ENCODE measurements at regions not wholly inside any gene's neighbourhood (a gene's known extent, or its start where the extent isn't known, plus 50 kb on each side); places are given as distances from the start of the nearest gene placed in this dataset.
"Not testable (repeated sequence)": the region's sequence is repeated elsewhere in the genome, so short reads cannot be mapped to it uniquely, and the experiment has no call there.

DNA sequence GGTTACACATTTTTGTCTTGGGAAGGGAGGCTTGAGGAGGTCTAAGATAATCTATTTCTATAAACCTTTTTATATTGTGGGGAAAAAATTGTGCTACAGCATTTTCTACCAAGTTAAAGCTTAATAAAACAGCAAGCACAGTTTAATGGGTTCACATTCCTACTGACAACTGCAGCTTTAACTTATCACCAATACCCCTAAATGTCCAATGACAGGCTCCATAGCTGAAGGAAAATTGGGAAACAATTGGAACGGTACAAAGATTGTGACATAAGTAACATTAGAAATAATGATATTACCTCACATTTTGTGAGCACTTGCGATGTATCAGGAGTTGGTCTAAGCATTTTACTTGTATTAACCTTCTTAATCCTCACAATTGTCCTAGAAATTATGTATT, 79.5 kb upstream of the HAPLN1 start:
- no peaks in the 10 kb centered on the region for H3K9me3 ChIP-seq
- no peaks in the 10 kb centered on the region for H3K36me3 ChIP-seq
- no peak for DNase-seq
- intact Hi-C loops (cut with DNase I; ENCODE audit: low total_unique reads): no loop called here
- TF ChIP-seq CTCF (IDR thresholded peaks at IDR 0.05 in 8 of 11, conservative IDR thresholded peaks at IDR 0.05 in 3 of 11) (no peak), POLR2A (IDR thresholded peaks at IDR 0.05) (no peak), POLR2AphosphoS5 (IDR thresholded peaks at IDR 0.05) (no peak)
- no peak overlapping the region for H3K4me3 ChIP-seq
- H3K4me1 ChIP-seq: no peaks in the 10 kb centered on the region
- 69 to 87% (median 83%) methylated on average over 2 of the region's 2 CpGs for WGBS, 5 donors
- no peaks in the 10 kb centered on the region for H3K27me3 ChIP-seq (replicated peaks in 1 of 7)
- H3K27ac ChIP-seq: no peak overlapping the region

GRCh38 chr5:83799020-83799419, 78.4 kb upstream of the HAPLN1 start:
- H3K27ac ChIP-seq; H3K9me3 ChIP-seq; H3K4me1 ChIP-seq; H3K27me3 ChIP-seq (replicated peaks in 1 of 7); H3K36me3 ChIP-seq; DNase-seq; intact Hi-C loops (cut with DNase I; ENCODE audit: low total_unique reads); H3K4me3 ChIP-seq: not testable (repeated sequence)
- WGBS, 5 donors: 85 to 95% (median 87%) methylated on average over 8 to 11 of the region's 11 CpGs

- H3K27me3 ChIP-seq (replicated peaks in 1 of 7): peaks cover 0 to 6% (median 0%) of the 10 kb centered on the region in 7 donors
- intact Hi-C loops (cut with DNase I; ENCODE audit: low total_unique reads): no loop called here
- H3K36me3 ChIP-seq: no peaks in the 10 kb centered on the region
- H3K27ac ChIP-seq: no peak overlapping the region
- TF ChIP-seq POLR2A (IDR thresholded peaks at IDR 0.05): no peak
- TF ChIP-seq POLR2AphosphoS5 (IDR thresholded peaks at IDR 0.05): no peak
- no peak for TF ChIP-seq CTCF (IDR thresholded peaks at IDR 0.05 in 8 of 11, conservative IDR thresholded peaks at IDR 0.05 in 3 of 11)
- H3K9me3 ChIP-seq: no peaks in the 10 kb centered on the region
- 21 to 46% (median 42%) methylated on average over 1 of the region's 1 CpG for WGBS, 5 donors
- no peak overlapping the region for H3K4me3 ChIP-seq
- DNase-seq: no peak
- no peaks in the 10 kb centered on the region for H3K4me1 ChIP-seq
Observed at GRCh38 chr5:83789371-83789770, 68.7 kb upstream of the HAPLN1 start.

DNA sequence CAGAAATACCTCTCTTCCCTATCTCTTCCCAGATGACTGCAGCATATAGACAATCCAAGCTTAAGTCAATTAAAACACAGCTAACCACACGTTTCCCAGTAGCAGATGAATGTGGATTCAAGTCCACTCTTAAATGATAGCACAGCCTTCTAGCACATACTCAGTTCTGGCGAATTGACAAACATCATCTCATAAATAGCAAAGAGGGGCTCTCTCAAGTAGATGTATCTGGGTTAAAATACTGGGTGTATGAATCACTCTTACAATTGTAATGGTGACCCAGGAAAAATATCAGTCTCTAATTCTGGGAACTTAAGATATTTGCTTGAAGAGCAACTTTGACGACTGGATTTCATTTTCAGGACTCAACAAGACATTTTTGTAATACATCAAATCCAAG, 67.0 kb upstream of the HAPLN1 start:
- 77 to 90% (median 82%) methylated on average over 3 of the region's 3 CpGs for WGBS, 5 donors
- intact Hi-C loops (cut with DNase I; ENCODE audit: low total_unique reads): no loop called here
- no peak for DNase-seq
- Histone ChIP-seq H3K4me1 (no peaks in the 10 kb centered on the region), H3K27ac (no peak overlapping the region), H3K9me3 (no peaks in the 10 kb centered on the region), H3K4me3 (no peak overlapping the region), H3K27me3 (replicated peaks in 1 of 7) (peaks cover 0 to 6% (median 0%) of the 10 kb centered on the region in 7 donors), H3K36me3 (no peaks in the 10 kb centered on the region)
- TF ChIP-seq CTCF (IDR thresholded peaks at IDR 0.05 in 8 of 11, conservative IDR thresholded peaks at IDR 0.05 in 3 of 11) (no peak), POLR2A (IDR thresholded peaks at IDR 0.05) (no peak), POLR2AphosphoS5 (IDR thresholded peaks at IDR 0.05) (no peak)

GRCh38 chr5:83785176-83785668, 64.6 kb upstream of the HAPLN1 start:
- TF ChIP-seq POLR2A (IDR thresholded peaks at IDR 0.05) (no peak), POLR2AphosphoS5 (IDR thresholded peaks at IDR 0.05) (no peak), CTCF (IDR thresholded peaks at IDR 0.05 in 8 of 11, conservative IDR thresholded peaks at IDR 0.05 in 3 of 11) (no peak)
- Histone ChIP-seq H3K9me3 (no peaks in the 10 kb centered on the region), H3K4me1 (no peaks in the 10 kb centered on the region), H3K4me3 (no peak overlapping the region), H3K36me3 (no peaks in the 10 kb centered on the region), H3K27me3 (replicated peaks in 1 of 7) (peaks cover 0 to 6% (median 0%) of the 10 kb centered on the region in 7 donors), H3K27ac (no peak overlapping the region)
- intact Hi-C loops (cut with DNase I; ENCODE audit: low total_unique reads): no loop called here
- no peak for DNase-seq
- WGBS, 5 donors: 73 to 83% (median 78%) methylated on average over 6 of the region's 6 CpGs

Data from spleen (tissue), 11 donors.